ENCODE measurements at regions not wholly inside any gene's neighbourhood (a gene's known extent, or its start where the extent isn't known, plus 50 kb on each side); places are given as distances from the start of the nearest gene placed in this dataset.

- no peak for TF ChIP-seq CTCF (IDR thresholded peaks at IDR 0.05)
- Mint-ChIP-seq H3K4me3 (ENCODE audit: unreplicated experiment) (no peak overlapping the region), H3K36me3 (ENCODE audit: low read depth) (peaks cover 2% of the 10 kb centered on the region), H3K4me1 (ENCODE audit: low read depth) (no peaks in the 10 kb centered on the region), H3K27me3 (ENCODE audit: low read depth) (no peaks in the 10 kb centered on the region), H3K27ac (ENCODE audit: unreplicated experiment) (no peak overlapping the region), H3K9me3 (ENCODE audit: low read depth) (no peaks in the 10 kb centered on the region)
- DNase-seq (ENCODE audit: low spot score), result no peak
These were observed 138.7 kb upstream of the ADO start for GRCh38 chr10:62665771-62666170.

GRCh38 chr10:62666275-62666674, 138.2 kb upstream of the ADO start:
- H3K4me3 Mint-ChIP-seq (ENCODE audit: unreplicated experiment), result no peak overlapping the region
- H3K36me3 Mint-ChIP-seq (ENCODE audit: low read depth), result peaks cover 2% of the 10 kb centered on the region
- no peaks in the 10 kb centered on the region for H3K9me3 Mint-ChIP-seq (ENCODE audit: low read depth)
- DNase-seq (ENCODE audit: low spot score), result no peak
- no peak overlapping the region for H3K27ac Mint-ChIP-seq (ENCODE audit: unreplicated experiment)
- H3K27me3 Mint-ChIP-seq (ENCODE audit: low read depth), result no peaks in the 10 kb centered on the region
- H3K4me1 Mint-ChIP-seq (ENCODE audit: low read depth), result no peaks in the 10 kb centered on the region
- TF ChIP-seq CTCF (IDR thresholded peaks at IDR 0.05), result no peak

DNA sequence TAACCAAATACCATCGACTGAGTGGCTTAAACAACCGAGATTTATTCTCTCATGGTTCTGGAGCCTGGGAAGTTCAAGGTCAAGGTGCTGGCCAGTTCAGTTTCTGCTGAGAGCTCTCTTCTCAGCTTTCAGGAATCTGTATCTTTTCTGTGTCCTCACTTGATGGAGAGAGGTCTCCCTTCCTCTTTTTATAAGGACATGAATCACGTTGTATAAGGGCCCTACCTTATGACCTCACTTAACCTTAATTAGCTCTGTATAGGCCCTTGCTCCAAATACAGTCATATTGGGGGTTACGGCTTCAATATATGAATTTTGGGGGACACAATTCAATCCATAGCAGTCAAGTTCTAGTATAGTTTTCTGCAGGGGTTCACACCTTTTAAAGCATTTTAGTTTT, 135.2 kb upstream of the ADO start:
- Mint-ChIP-seq H3K4me3 (ENCODE audit: unreplicated experiment) (no peak overlapping the region), H3K4me1 (ENCODE audit: low read depth) (no peaks in the 10 kb centered on the region), H3K27me3 (ENCODE audit: low read depth) (no peaks in the 10 kb centered on the region), H3K27ac (ENCODE audit: unreplicated experiment) (no peak overlapping the region), H3K36me3 (ENCODE audit: low read depth) (peaks cover 1% of the 10 kb centered on the region), H3K9me3 (ENCODE audit: low read depth) (no peaks in the 10 kb centered on the region)
- no peak for TF ChIP-seq CTCF (IDR thresholded peaks at IDR 0.05)
- DNase-seq (ENCODE audit: low spot score), result no peak

- no peaks in the 10 kb centered on the region for H3K36me3 Mint-ChIP-seq (ENCODE audit: low read depth)
- no peak overlapping the region for H3K27ac Mint-ChIP-seq (ENCODE audit: unreplicated experiment)
- H3K4me3 Mint-ChIP-seq (ENCODE audit: unreplicated experiment), result no peak overlapping the region
- DNase-seq (ENCODE audit: low spot score), result no peak
- H3K4me1 Mint-ChIP-seq (ENCODE audit: low read depth), result no peaks in the 10 kb centered on the region
- no peak for TF ChIP-seq CTCF (IDR thresholded peaks at IDR 0.05)
- H3K9me3 Mint-ChIP-seq (ENCODE audit: low read depth), result no peaks in the 10 kb centered on the region
- no peaks in the 10 kb centered on the region for H3K27me3 Mint-ChIP-seq (ENCODE audit: low read depth)
These were observed 133.4 kb upstream of the ADO start for GRCh38 chr10:62671104-62671503.

- no peaks in the 10 kb centered on the region for H3K27me3 Mint-ChIP-seq (ENCODE audit: low read depth)
- no peaks in the 10 kb centered on the region for H3K4me1 Mint-ChIP-seq (ENCODE audit: low read depth)
- no peak overlapping the region for H3K27ac Mint-ChIP-seq (ENCODE audit: unreplicated experiment)
- no peak for TF ChIP-seq CTCF (IDR thresholded peaks at IDR 0.05)
- H3K36me3 Mint-ChIP-seq (ENCODE audit: low read depth), result peaks cover 7% of the 10 kb centered on the region
- peaks cover 10% of the 10 kb centered on the region for H3K9me3 Mint-ChIP-seq (ENCODE audit: low read depth)
- H3K4me3 Mint-ChIP-seq (ENCODE audit: unreplicated experiment), result no peak overlapping the region
- no peak for DNase-seq (ENCODE audit: low spot score)
These were observed 123.1 kb upstream of the ADO start for GRCh38 chr10:62681211-62681940.
